ENCODE measurements at regions not wholly inside any gene's neighbourhood (a gene's known extent, or its start where the extent isn't known, plus 50 kb on each side); places are given as distances from the start of the nearest gene placed in this dataset.

GRCh38 chr17:54736573-54736972 is 164.1 kb upstream of the TOM1L1 start:
- DNase-seq (ENCODE audit: low spot score) (no peak), ATAC-seq (ENCODE audit: low read depth) (no peak)
- H3K4me3 ChIP-seq (ENCODE audit: severe bottlenecking) = no peak overlapping the region
- no peaks in the 10 kb centered on the region for H3K27me3 ChIP-seq (ENCODE audit: insufficient read depth, poor library complexity, severe bottlenecking)
- H3K27ac ChIP-seq (ENCODE audit: poor library complexity, severe bottlenecking) = no peak overlapping the region
- no peaks in the 10 kb centered on the region for H3K4me1 ChIP-seq (ENCODE audit: insufficient read depth, poor library complexity, severe bottlenecking)
- no peaks in the 10 kb centered on the region for H3K36me3 ChIP-seq (ENCODE audit: low read depth)
- H3K9me3 ChIP-seq (ENCODE audit: severe bottlenecking) = peaks cover 2% of the 10 kb centered on the region
- no peak for TF ChIP-seq CTCF (IDR thresholded peaks at IDR 0.05; ENCODE audit: poor library complexity, severe bottlenecking)

GRCh38 chr17:54738496-54738895 is 162.2 kb upstream of the TOM1L1 start:
- no peak for TF ChIP-seq CTCF (IDR thresholded peaks at IDR 0.05; ENCODE audit: poor library complexity, severe bottlenecking)
- H3K9me3 ChIP-seq (ENCODE audit: severe bottlenecking) = no peaks in the 10 kb centered on the region
- H3K27ac ChIP-seq (ENCODE audit: poor library complexity, severe bottlenecking) = no peak overlapping the region
- no peaks in the 10 kb centered on the region for H3K27me3 ChIP-seq (ENCODE audit: insufficient read depth, poor library complexity, severe bottlenecking)
- H3K4me1 ChIP-seq (ENCODE audit: insufficient read depth, poor library complexity, severe bottlenecking) = no peaks in the 10 kb centered on the region
- DNase-seq (ENCODE audit: low spot score) (no peak), ATAC-seq (ENCODE audit: low read depth) (no peak)
- H3K4me3 ChIP-seq (ENCODE audit: severe bottlenecking) = no peak overlapping the region
- no peaks in the 10 kb centered on the region for H3K36me3 ChIP-seq (ENCODE audit: low read depth)

GRCh38 chr17:54744750-54745149 is 155.9 kb upstream of the TOM1L1 start:
- H3K9me3 ChIP-seq (ENCODE audit: severe bottlenecking) = no peaks in the 10 kb centered on the region
- ATAC-seq (ENCODE audit: low read depth) = no peak
- no peaks in the 10 kb centered on the region for H3K27me3 ChIP-seq (ENCODE audit: insufficient read depth, poor library complexity, severe bottlenecking)
- no peak overlapping the region for H3K27ac ChIP-seq (ENCODE audit: poor library complexity, severe bottlenecking)
- no peak for TF ChIP-seq CTCF (IDR thresholded peaks at IDR 0.05; ENCODE audit: poor library complexity, severe bottlenecking)
- H3K36me3 ChIP-seq (ENCODE audit: low read depth) = no peaks in the 10 kb centered on the region
- H3K4me3 ChIP-seq (ENCODE audit: severe bottlenecking) = no peak overlapping the region
- no peak for DNase-seq (ENCODE audit: low spot score)
- no peaks in the 10 kb centered on the region for H3K4me1 ChIP-seq (ENCODE audit: insufficient read depth, poor library complexity, severe bottlenecking)

GRCh38 chr17:54745239-54745638 is 155.4 kb upstream of the TOM1L1 start:
- Histone ChIP-seq H3K9me3 (ENCODE audit: severe bottlenecking) (no peaks in the 10 kb centered on the region), H3K27me3 (ENCODE audit: insufficient read depth, poor library complexity, severe bottlenecking) (no peaks in the 10 kb centered on the region), H3K27ac (ENCODE audit: poor library complexity, severe bottlenecking) (no peak overlapping the region), H3K4me1 (ENCODE audit: insufficient read depth, poor library complexity, severe bottlenecking) (no peaks in the 10 kb centered on the region), H3K4me3 (ENCODE audit: severe bottlenecking) (no peak overlapping the region), H3K36me3 (ENCODE audit: low read depth) (no peaks in the 10 kb centered on the region)
- no peak for TF ChIP-seq CTCF (IDR thresholded peaks at IDR 0.05; ENCODE audit: poor library complexity, severe bottlenecking)
- DNase-seq (ENCODE audit: low spot score) (no peak), ATAC-seq (ENCODE audit: low read depth) (no peak)

GRCh38 chr17:54745862-54746261 is 154.8 kb upstream of the TOM1L1 start:
- Histone ChIP-seq H3K36me3 (ENCODE audit: low read depth) (no peaks in the 10 kb centered on the region), H3K27ac (ENCODE audit: poor library complexity, severe bottlenecking) (no peak overlapping the region), H3K9me3 (ENCODE audit: severe bottlenecking) (no peaks in the 10 kb centered on the region), H3K4me1 (ENCODE audit: insufficient read depth, poor library complexity, severe bottlenecking) (no peaks in the 10 kb centered on the region), H3K4me3 (ENCODE audit: severe bottlenecking) (no peak overlapping the region), H3K27me3 (ENCODE audit: insufficient read depth, poor library complexity, severe bottlenecking) (no peaks in the 10 kb centered on the region)
- no peak for DNase-seq (ENCODE audit: low spot score)
- ATAC-seq (ENCODE audit: low read depth) = no peak
- no peak for TF ChIP-seq CTCF (IDR thresholded peaks at IDR 0.05; ENCODE audit: poor library complexity, severe bottlenecking)
